ENCODE measurements at regions not wholly inside any gene's neighbourhood (a gene's known extent, or its start where the extent isn't known, plus 50 kb on each side); places are given as distances from the start of the nearest gene placed in this dataset.

GRCh38 chr4:127555106-127555505 is 77.7 kb upstream of the INTU start:
- H3K9me3 ChIP-seq (ENCODE audit: low read length) = no peaks in the 10 kb centered on the region; the same call in 1 of the 2 replicates
- ChIA-PET POLR2A (no interaction called here), CTCF (ENCODE audit: low intra/inter-chr PET ratio, low total read pairs) (no interaction called here)
- TF ChIP-seq ARNT (IDR thresholded peaks at IDR 0.05) (no peak), POGK (CRISPR knock-in tag; conservative IDR thresholded peaks at IDR 0.05) (no peak), HOXA3 (CRISPR knock-in tag; IDR thresholded peaks at IDR 0.05) (no peak), UBTF (CRISPR knock-in tag; IDR thresholded peaks at IDR 0.05) (no peak), SETDB1 (CRISPR knock-in tag; IDR thresholded peaks at IDR 0.05; ENCODE audit: borderline replicate concordance) (no peak), ZKSCAN1 (IDR thresholded peaks at IDR 0.05; ENCODE audit: low read length) (no peak), SNAI1 (CRISPR knock-in tag; IDR thresholded peaks at IDR 0.05; ENCODE audit: borderline replicate concordance) (no peak)
- no TSS peak for BruUV-seq (replicated peaks)
- H3K4me2 ChIP-seq (ENCODE audit: low read depth, low read length) = no peak overlapping the region
- no peak for ATAC-seq
- H3K79me2 ChIP-seq (ENCODE audit: insufficient read depth, low read length) = no peaks in the 10 kb centered on the region
- intact Hi-C loops (cut with micrococcal nuclease; ENCODE audit: unreplicated experiment) = no loop called here
- no peaks in the 10 kb centered on the region for H4K20me1 ChIP-seq (ENCODE audit: insufficient read depth, low read length)
- H3K27me3 ChIP-seq (ENCODE audit: control insufficient read depth in 1 of 2, insufficient read depth in 2 of 2, low read length in 2 of 2) = no peaks in the 10 kb centered on the region; a peak in 1 of 5 replicates
- H3K36me3 ChIP-seq (replicated peaks in 1 of 2; ENCODE audit: control insufficient read depth in 1 of 2, insufficient read depth in 2 of 2, low read length in 2 of 2) = no peaks in the 10 kb centered on the region
- in situ Hi-C loops (cut with HindIII; ENCODE audit: extremely low pct_ligation_motif_present, low pct_unique_long_range_greater_than_20kb) = no loop called here
- WGBS (ENCODE audit: low lambda C conversion rate) = 0% methylated on average over 1 of the region's 1 CpG
- H3K27ac ChIP-seq (ENCODE audit: extremely low read length, insufficient read depth, low read length) = no peak overlapping the region
- H2AFZ ChIP-seq (ENCODE audit: low read length) = no peak overlapping the region
- DNase-seq (ENCODE audit: low spot score) = no peak
- H3K4me1 ChIP-seq (ENCODE audit: insufficient read depth, low read length) = no peaks in the 10 kb centered on the region
- FAIRE-seq = no peak
- H3K4me3 ChIP-seq (replicated peaks in 1 of 3; ENCODE audit: insufficient read depth in 1 of 3, low read depth in 2 of 3, low read length in 3 of 3) = no peak overlapping the region
- no peak overlapping the region for H3K9ac ChIP-seq (ENCODE audit: insufficient read depth, low read depth, low read length)
